Mesenchymal stem cell (in vitro differentiated cells and primary cell): ENCODE measurements at regions not wholly inside any gene's neighbourhood (a gene's known extent, or its start where the extent isn't known, plus 50 kb on each side); places are given as distances from the start of the nearest gene placed in this dataset.

ENCODE experiments used
- DNase-seq: peaks from one replicate; pipeline ENCODE4 v3.0.0-alpha.2; 2013
- H2AFZ ChIP-seq: one replicate; pipeline ENCODE4 v1.6.1; 2013; ENCODE audit warnings: low read depth, mild to moderate bottlenecking, control low read depth, inconsistent platforms, low read length, moderate library complexity
- H2AK5ac ChIP-seq: 2 replicates; pipeline ENCODE4 v1.6.1; 2013; ENCODE audit warnings: low read length, moderate library complexity, mild to moderate bottlenecking, inconsistent platforms; ENCODE audit not compliant: severe bottlenecking
- H2BK120ac ChIP-seq: one replicate; pipeline ENCODE4 v1.6.1; 2013; ENCODE audit warnings: low read depth, mild to moderate bottlenecking, inconsistent platforms, low read length, moderate library complexity
- H2BK12ac ChIP-seq, 2 experiments: one replicate each; pipeline ENCODE4 v1.6.1; 2013; ENCODE audit warnings: inconsistent platforms in 2 of 2, low read length in 2 of 2, mild to moderate bottlenecking in 2 of 2, moderate library complexity in 2 of 2, control low read depth in 1 of 2
- H2BK15ac ChIP-seq: one replicate; pipeline ENCODE4 v1.6.1; 2013; ENCODE audit warnings: mild to moderate bottlenecking, low read depth, inconsistent platforms; ENCODE audit not compliant: poor library complexity, severe bottlenecking
- H2BK5ac ChIP-seq: 2 replicates; pipeline ENCODE4 v1.6.1; 2013; ENCODE audit warnings: low read depth, mild to moderate bottlenecking, low read length, control low read depth, inconsistent platforms; ENCODE audit not compliant: poor library complexity, severe bottlenecking
- H3K14ac ChIP-seq, 2 experiments: one replicate each; pipeline ENCODE4 v1.6.1; 2013; ENCODE audit warnings: inconsistent platforms in 2 of 2, low read length in 2 of 2, control low read depth in 1 of 2, mild to moderate bottlenecking in 1 of 2, moderate library complexity in 1 of 2
- H3K18ac ChIP-seq, 2 experiments: one replicate each; pipeline ENCODE4 v1.6.1; 2013; ENCODE audit warnings: inconsistent platforms in 2 of 2, low read length in 2 of 2, control low read depth in 1 of 2, low read depth in 1 of 2, mild to moderate bottlenecking in 1 of 2
- H3K23ac ChIP-seq, 2 experiments: one replicate each; pipeline ENCODE4 v1.6.1; 2013; ENCODE audit warnings: inconsistent platforms in 2 of 2, low read length in 2 of 2, mild to moderate bottlenecking in 2 of 2, moderate library complexity in 2 of 2, control low read depth in 1 of 2
- H3K27ac ChIP-seq: 2 replicates; pipeline ENCODE4 v1.5.1; 2013; ENCODE audit warnings: mild to moderate bottlenecking, moderate library complexity, low read length, control low read depth, inconsistent platforms; ENCODE audit not compliant: poor library complexity, severe bottlenecking
- H3K27me3 ChIP-seq, 2 experiments: 2 replicates each; pipeline versions ENCODE4 v1.6.1 to v1.7.0; 2013; ENCODE audit warnings: low read length in 2 of 2, mild to moderate bottlenecking in 2 of 2, moderate library complexity in 2 of 2, control low read depth in 1 of 2, inconsistent platforms in 1 of 2; ENCODE audit not compliant: control insufficient read depth in 1 of 2, insufficient read depth in 1 of 2
- H3K36me3 ChIP-seq, 2 experiments: 2 replicates each; pipeline versions ENCODE4 v1.6.1 to v1.7.0; 2013; ENCODE audit warnings: low read length in 2 of 2, control low read depth in 1 of 2, inconsistent platforms in 1 of 2, low read depth in 1 of 2, mild to moderate bottlenecking in 1 of 2; ENCODE audit not compliant: insufficient read depth in 2 of 2, control insufficient read depth in 1 of 2
- H3K4ac ChIP-seq, 2 experiments: one replicate each; pipeline ENCODE4 v1.6.1; 2013; ENCODE audit warnings: inconsistent platforms in 2 of 2, low read length in 2 of 2, mild to moderate bottlenecking in 2 of 2, moderate library complexity in 2 of 2, control low read depth in 1 of 2, low read depth in 1 of 2
- H3K4me1 ChIP-seq: 2 replicates; pipeline ENCODE4 v1.6.1; 2013; ENCODE audit warnings: low read depth, low read length, control low read depth; ENCODE audit not compliant: control insufficient read depth, insufficient read depth
- H3K4me2 ChIP-seq: 2 replicates; pipeline ENCODE4 v1.6.1; 2013; ENCODE audit warnings: low read length, mild to moderate bottlenecking, inconsistent platforms; ENCODE audit not compliant: poor library complexity, severe bottlenecking
- H3K4me3 ChIP-seq, 2 experiments: 2 replicates each; pipeline versions ENCODE4 v1.5.1 to v1.7.0; 2013; ENCODE audit warnings: low read length in 2 of 2, mild to moderate bottlenecking in 2 of 2, control low read depth in 1 of 2, low read depth in 1 of 2; ENCODE audit not compliant: insufficient read depth in 1 of 2
- H3K79me1 ChIP-seq: replicated peaks from 2 replicates; pipeline ENCODE4 v1.6.1; 2013; ENCODE audit warnings: mild to moderate bottlenecking, control low read depth, low read length, inconsistent platforms; ENCODE audit not compliant: poor library complexity, severe bottlenecking
- H3K9ac ChIP-seq: 2 replicates; pipeline ENCODE4 v1.7.0; 2013; ENCODE audit warnings: mild to moderate bottlenecking, low read length, moderate library complexity
- H3K9me3 ChIP-seq: 2 replicates; pipeline ENCODE4 v1.7.0; 2013; ENCODE audit warnings: mild to moderate bottlenecking, low read length; ENCODE audit not compliant: control insufficient read depth
- H4K8ac ChIP-seq: one replicate; pipeline ENCODE4 v1.6.1; 2013; ENCODE audit warnings: inconsistent platforms, mild to moderate bottlenecking, low read length, moderate library complexity
- H4K91ac ChIP-seq: one replicate; pipeline ENCODE4 v1.6.1; 2013; ENCODE audit warnings: mild to moderate bottlenecking, low read length, inconsistent platforms
- WGBS: methylation state at CpG from one replicate; pipeline ENCODE4 v1.1.7; 2013; ENCODE audit warnings: mixed read lengths; 5-methylcytosine and 5-hydroxymethylcytosine counted together

DNA sequence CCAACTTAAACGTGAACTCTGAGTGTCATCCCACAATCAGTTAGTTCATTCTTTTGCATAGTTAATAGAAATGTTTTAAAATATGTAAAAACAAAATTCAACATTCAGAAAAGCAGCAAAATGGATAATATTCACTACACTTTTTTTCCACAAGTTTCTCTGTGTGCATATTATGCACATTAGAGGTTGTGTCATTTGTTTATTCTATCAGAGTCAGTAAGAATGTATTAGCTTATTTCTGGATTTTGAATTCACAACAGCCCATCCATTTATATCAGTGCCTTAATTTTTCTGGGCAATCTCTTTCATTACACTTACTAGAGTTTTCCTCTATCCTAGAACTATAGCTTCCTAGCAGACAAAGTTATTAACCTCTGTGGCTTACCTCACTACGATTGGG lies 432.7 kb upstream of the SEMA3A start:
- Histone ChIP-seq H3K36me3 (no peaks in the 10 kb centered on the region), H3K9me3 (peaks cover 9% of the 10 kb centered on the region), H2BK12ac (no peak overlapping the region), H3K4me1 (no peaks in the 10 kb centered on the region), H2BK15ac (no peak overlapping the region), H3K27ac (no peak overlapping the region), H3K23ac (no peak overlapping the region), H2AK5ac (no peak overlapping the region), H3K18ac (no peak overlapping the region), H3K14ac (no peak overlapping the region), H3K79me1 (no peaks in the 10 kb centered on the region), H3K27me3 (no peaks in the 10 kb centered on the region), H4K8ac (no peak overlapping the region), H2BK5ac (no peak overlapping the region), H4K91ac (no peak overlapping the region), H3K4me3 (no peak overlapping the region), H3K9ac (no peak overlapping the region), H2AFZ (no peak overlapping the region), H3K4me2 (no peak overlapping the region), H2BK120ac (no peak overlapping the region), H3K4ac (no peak overlapping the region)
- no peak for DNase-seq
- no CpG with 5 or more reads among the region's 2 CpGs for WGBS

DNA sequence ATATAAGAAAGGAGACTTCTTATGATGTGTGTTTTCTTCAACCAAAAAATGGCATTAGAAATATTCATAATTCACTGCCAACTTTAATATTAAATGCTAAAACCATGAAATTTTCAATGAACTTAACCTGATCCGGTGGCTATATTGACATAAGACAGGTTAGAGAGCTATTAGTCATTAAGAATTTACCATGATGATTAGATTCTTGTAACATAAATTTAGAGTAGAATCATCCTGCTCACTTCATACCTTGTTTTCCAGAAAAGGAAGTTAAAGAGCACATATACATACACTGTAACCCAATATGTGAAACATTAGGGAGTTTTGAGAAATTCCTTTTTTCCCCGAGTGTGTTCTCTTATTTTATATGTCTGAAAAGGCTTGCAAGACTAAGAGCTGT lies 430.3 kb upstream of the SEMA3A start:
- Histone ChIP-seq H3K18ac (no peak overlapping the region), H3K4me3 (no peak overlapping the region), H2BK15ac (no peak overlapping the region), H3K9me3 (no peaks in the 10 kb centered on the region), H3K27ac (no peak overlapping the region), H3K79me1 (no peaks in the 10 kb centered on the region), H3K14ac (no peak overlapping the region), H3K4me1 (no peaks in the 10 kb centered on the region), H2BK5ac (no peak overlapping the region), H3K4ac (no peak overlapping the region), H2BK120ac (no peak overlapping the region), H4K91ac (no peak overlapping the region), H3K36me3 (no peaks in the 10 kb centered on the region), H3K27me3 (no peaks in the 10 kb centered on the region), H3K4me2 (no peak overlapping the region), H2AFZ (no peak overlapping the region), H3K9ac (peak overlapping the region; percentile 36), H4K8ac (no peak overlapping the region), H2AK5ac (no peak overlapping the region), H3K23ac (no peak overlapping the region), H2BK12ac (no peak overlapping the region)
- no CpG with 5 or more reads among the region's 2 CpGs for WGBS
- no peak for DNase-seq

DNA sequence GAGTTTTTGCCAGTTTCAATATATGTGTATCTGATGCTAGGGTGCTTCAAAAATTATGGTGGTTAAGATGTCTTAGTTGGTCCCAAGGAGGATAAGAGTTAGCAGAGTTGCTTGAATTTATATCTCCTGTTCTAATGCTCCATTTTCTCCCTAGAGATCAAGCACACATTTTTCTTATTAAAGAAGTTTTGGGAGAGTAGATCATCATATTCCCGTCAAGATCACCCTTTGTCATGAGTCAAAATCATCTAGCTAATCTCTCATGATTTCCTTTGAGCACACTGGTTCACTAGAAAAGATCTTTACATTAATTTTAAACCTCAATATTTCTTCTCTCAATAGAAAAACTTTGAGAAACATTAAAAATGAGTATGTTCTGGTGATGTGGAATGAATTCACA lies 429.9 kb upstream of the SEMA3A start:
- Histone ChIP-seq H3K4me3 (no peak overlapping the region), H3K79me1 (no peaks in the 10 kb centered on the region), H3K23ac (no peak overlapping the region), H4K8ac (no peak overlapping the region), H3K9me3 (no peaks in the 10 kb centered on the region), H4K91ac (no peak overlapping the region), H2AFZ (no peak overlapping the region), H3K14ac (no peak overlapping the region), H3K36me3 (no peaks in the 10 kb centered on the region), H2BK120ac (no peak overlapping the region), H3K27ac (no peak overlapping the region), H2BK12ac (no peak overlapping the region), H2BK5ac (no peak overlapping the region), H3K9ac (peak overlapping the region; percentile 36), H3K4me1 (no peaks in the 10 kb centered on the region), H3K4ac (no peak overlapping the region), H2AK5ac (no peak overlapping the region), H3K4me2 (no peak overlapping the region), H3K18ac (no peak overlapping the region), H3K27me3 (no peaks in the 10 kb centered on the region), H2BK15ac (no peak overlapping the region)
- WGBS, result 100% methylated on average over 1 of the region's 1 CpG
- no peak for DNase-seq

DNA sequence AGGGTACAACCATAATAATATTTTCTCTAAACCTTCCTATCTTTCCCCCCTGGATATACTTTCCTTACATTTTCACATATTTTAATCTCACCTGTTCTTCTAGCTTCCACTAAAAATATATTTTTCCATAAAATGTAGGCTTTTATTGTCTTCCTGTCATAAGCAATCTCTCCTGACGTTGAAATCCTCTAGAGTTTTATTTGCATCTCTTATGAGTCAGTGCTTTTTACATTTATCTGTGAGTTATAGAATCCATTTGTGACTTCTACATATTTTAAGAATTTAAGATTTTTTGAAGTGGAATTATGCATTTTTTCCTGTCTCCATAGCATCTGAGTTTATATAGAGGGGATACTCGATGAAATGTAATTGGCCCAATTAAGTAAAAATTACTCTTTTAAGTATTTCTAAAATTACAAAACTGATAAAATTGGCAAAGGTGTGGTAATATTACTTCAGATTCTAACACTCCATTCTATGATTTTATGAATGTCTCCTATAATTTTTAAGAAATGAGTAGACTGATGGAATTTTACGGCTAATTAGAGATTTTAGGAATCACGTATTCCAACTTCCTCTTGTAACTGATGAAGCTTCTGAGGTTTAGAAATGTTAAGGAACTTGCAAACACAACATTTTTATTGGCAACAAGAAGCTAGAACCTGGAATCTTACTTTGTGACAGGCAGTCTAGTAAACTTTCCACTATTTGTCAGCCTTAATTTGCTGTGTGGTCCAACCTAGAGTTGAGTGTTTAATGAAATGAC lies 422.9 kb upstream of the SEMA3A start:
- Histone ChIP-seq H3K36me3 (no peaks in the 10 kb centered on the region), H3K14ac (no peak overlapping the region), H3K4me2 (no peak overlapping the region), H2BK12ac (no peak overlapping the region), H3K9ac (no peak overlapping the region), H3K9me3 (no peaks in the 10 kb centered on the region), H2AFZ (no peak overlapping the region), H3K4me3 (no peak overlapping the region), H2BK120ac (no peak overlapping the region), H3K4me1 (no peaks in the 10 kb centered on the region), H3K27ac (no peak overlapping the region), H2AK5ac (no peak overlapping the region), H3K23ac (no peak overlapping the region), H4K8ac (no peak overlapping the region), H2BK15ac (no peak overlapping the region), H2BK5ac (no peak overlapping the region), H3K79me1 (no peaks in the 10 kb centered on the region), H3K18ac (no peak overlapping the region), H4K91ac (no peak overlapping the region), H3K4ac (no peak overlapping the region), H3K27me3 (no peaks in the 10 kb centered on the region)
- WGBS, result 100% methylated on average over 1 of the region's 4 CpGs
- no peak for DNase-seq
